HG02943 (cell line): ENCODE measurements at regions not wholly inside any gene's neighbourhood (a gene's known extent, or its start where the extent isn't known, plus 50 kb on each side); places are given as distances from the start of the nearest gene placed in this dataset.

Source experiments
- ATAC-seq: cut with Tn5 transposase; IDR thresholded peaks from one replicate; pipeline ENCODE4 v1.9.1; 2021; ENCODE audit warnings: mild to moderate bottlenecking, low read depth, moderate library complexity; ENCODE audit not compliant: unreplicated experiment

GRCh38 chr12:103178366-103179080 lies 221.0 kb downstream of the ASCL1 start:
- no peak for ATAC-seq

- ATAC-seq: peak; percentile 83
These were observed 224.1 kb downstream of the ASCL1 start for GRCh38 chr12:103181366-103182152.

- ATAC-seq: no peak
These were observed 224.8 kb downstream of the ASCL1 start for GRCh38 chr12:103182299-103182698.

GRCh38 chr12:103196467-103196866 lies 239.0 kb downstream of the ASCL1 start:
- no peak for ATAC-seq

GRCh38 chr12:103197725-103198388 lies 240.4 kb downstream of the ASCL1 start:
- ATAC-seq: no peak

GRCh38 chr12:103198499-103198898 lies 241.0 kb downstream of the ASCL1 start:
- no peak for ATAC-seq

GRCh38 chr12:103205906-103206305 lies 248.4 kb downstream of the ASCL1 start:
- no peak for ATAC-seq

- no peak for ATAC-seq
These were observed 250.5 kb downstream of the ASCL1 start for GRCh38 chr12:103207936-103208335.

GRCh38 chr12:103241184-103241583 lies 254.6 kb downstream of the C12orf42 start:
- no peak for ATAC-seq

GRCh38 chr12:103244596-103244995 lies 251.2 kb downstream of the C12orf42 start:
- ATAC-seq: no peak

- no peak for ATAC-seq
These were observed 248.2 kb downstream of the C12orf42 start for GRCh38 chr12:103247531-103247930.

GRCh38 chr12:103249607-103250006 lies 246.2 kb downstream of the C12orf42 start:
- no peak for ATAC-seq

- no peak for ATAC-seq
These were observed 245.3 kb downstream of the C12orf42 start for GRCh38 chr12:103250487-103250886.
